ENCODE measurements at regions not wholly inside any gene's neighbourhood (a gene's known extent, or its start where the extent isn't known, plus 50 kb on each side); places are given as distances from the start of the nearest gene placed in this dataset.

GRCh38 chr1:82538876-82539275 is 738.1 kb downstream of the ADGRL2 start:
- peaks cover 4 to 8% of the 10 kb centered on the region in 2 donors for H3K9me3 ChIP-seq
- no peak for DNase-seq
- no peaks in the 10 kb centered on the region for H3K36me3 ChIP-seq
- H3K4me3 ChIP-seq = no peak overlapping the region
- H3K27me3 ChIP-seq = no peaks in the 10 kb centered on the region
- no peak for TF ChIP-seq POLR2AphosphoS5 (IDR thresholded peaks at IDR 0.05)
- TF ChIP-seq CTCF (IDR thresholded peaks at IDR 0.05) = no peak
- H3K27ac ChIP-seq = no peak overlapping the region
- intact Hi-C loops (cut with DNase I; ENCODE audit: low total_unique reads) (no loop called here), in situ Hi-C loops (cut with MboI; ENCODE audit: low pct_ligation_motif_present in 1 of 4, low pct_unique_long_range_greater_than_20kb in 1 of 4, low sequenced_read_pairs in 3 of 4) (no loop called here)
- no peaks in the 10 kb centered on the region for H3K4me1 ChIP-seq

GRCh38 chr1:82534996-82535395 is 734.3 kb downstream of the ADGRL2 start:
- Histone ChIP-seq H3K27me3 (no peaks in the 10 kb centered on the region), H3K27ac (no peak overlapping the region), H3K9me3 (no peaks in the 10 kb centered on the region), H3K4me1 (no peaks in the 10 kb centered on the region), H3K36me3 (no peaks in the 10 kb centered on the region), H3K4me3 (no peak overlapping the region)
- in situ Hi-C loops (cut with MboI; ENCODE audit: low pct_ligation_motif_present in 1 of 4, low pct_unique_long_range_greater_than_20kb in 1 of 4, low sequenced_read_pairs in 3 of 4) = no loop called here
- DNase-seq = no peak
- TF ChIP-seq CTCF (IDR thresholded peaks at IDR 0.05) (no peak), EP300 (IDR thresholded peaks at IDR 0.05; ENCODE audit: low read depth) (no peak), POLR2A (IDR thresholded peaks at IDR 0.05) (no peak), POLR2AphosphoS5 (IDR thresholded peaks at IDR 0.05) (no peak)
- intact Hi-C loops (cut with DNase I; ENCODE audit: low total_unique reads) = no loop called here
- 74 to 82% methylated on average over 6 of the region's 6 CpGs for WGBS, 2 donors (ENCODE audit: low coverage in 1 of 2)

- Histone ChIP-seq H3K27ac (no peak overlapping the region), H3K9me3 (no peaks in the 10 kb centered on the region), H3K4me3 (no peak overlapping the region), H3K4me1 (no peaks in the 10 kb centered on the region), H3K36me3 (no peaks in the 10 kb centered on the region), H3K27me3 (no peaks in the 10 kb centered on the region)
- TF ChIP-seq EP300 (IDR thresholded peaks at IDR 0.05; ENCODE audit: low read depth) (no peak), CTCF (IDR thresholded peaks at IDR 0.05) (no peak), POLR2A (IDR thresholded peaks at IDR 0.05) (no peak), POLR2AphosphoS5 (IDR thresholded peaks at IDR 0.05) (no peak)
- in situ Hi-C loops (cut with MboI; ENCODE audit: low pct_ligation_motif_present in 1 of 4, low pct_unique_long_range_greater_than_20kb in 1 of 4, low sequenced_read_pairs in 3 of 4) = no loop called here
- intact Hi-C loops (cut with DNase I; ENCODE audit: low total_unique reads) = no loop called here
- DNase-seq = no peak
Observed at GRCh38 chr1:82525378-82525777, 724.6 kb downstream of the ADGRL2 start.

GRCh38 chr1:82520611-82521010 is 719.9 kb downstream of the ADGRL2 start:
- no peaks in the 10 kb centered on the region for H3K27me3 ChIP-seq
- WGBS, 2 donors (ENCODE audit: low coverage in 1 of 2) = 63 to 88% methylated on average over 1 of the region's 1 CpG
- no peak overlapping the region for H3K27ac ChIP-seq
- no peak for DNase-seq
- intact Hi-C loops (cut with DNase I; ENCODE audit: low total_unique reads) = no loop called here
- TF ChIP-seq POLR2AphosphoS5 (IDR thresholded peaks at IDR 0.05) (no peak), POLR2A (IDR thresholded peaks at IDR 0.05) (no peak), CTCF (IDR thresholded peaks at IDR 0.05) (no peak), EP300 (IDR thresholded peaks at IDR 0.05; ENCODE audit: low read depth) (no peak)
- peaks cover 0 to 4% (median 0%) of the 10 kb centered on the region in 4 donors for H3K4me1 ChIP-seq
- H3K36me3 ChIP-seq = no peaks in the 10 kb centered on the region
- in situ Hi-C loops (cut with MboI; ENCODE audit: low pct_ligation_motif_present in 1 of 4, low pct_unique_long_range_greater_than_20kb in 1 of 4, low sequenced_read_pairs in 3 of 4) = no loop called here
- H3K9me3 ChIP-seq = no peaks in the 10 kb centered on the region
- H3K4me3 ChIP-seq = no peak overlapping the region
